HepG2 (cell line): ENCODE measurements at regions not wholly inside any gene's neighbourhood (a gene's known extent, or its start where the extent isn't known, plus 50 kb on each side); places are given as distances from the start of the nearest gene placed in this dataset.

Experiments used
- EZH2 ChIP-seq: conservative IDR thresholded peaks from 2 replicates; pipeline ENCODE4 v1.6.1; 2012; ENCODE audit warnings: mild to moderate bottlenecking, low read depth, low read length, moderate library complexity
- HMG20A ChIP-seq: IDR thresholded peaks from 2 replicates; pipeline ENCODE4 v1.6.1; 2016; ENCODE audit warnings: borderline replicate concordance
- SMARCE1 ChIP-seq: fragments of 450-650 bp; IDR thresholded peaks from 2 replicates; pipeline ENCODE4 v1.6.1; 2017; ENCODE audit warnings: borderline replicate concordance
- SMC3 ChIP-seq: IDR thresholded peaks from 2 replicates; pipeline ENCODE4 v1.6.1; 2011; ENCODE audit warnings: low read length, improper control_type of control experiment
- ZKSCAN1 ChIP-seq: fragments of 150-350 bp; IDR thresholded peaks from 2 replicates; pipeline ENCODE4 v1.6.1; 2014; ENCODE audit warnings: low read length
- ZNF282 ChIP-seq: fragments of 450-650 bp; IDR thresholded peaks from 2 replicates; pipeline ENCODE4 v1.6.1; 2018; ENCODE audit not compliant: partially characterized antibody
- ZNF788 ChIP-seq: sonication (generic); formaldehyde crosslinking; IDR thresholded peaks from 2 replicates; pipeline ENCODE4 v1.5.0; 2020; ENCODE audit warnings: mild to moderate bottlenecking, missing genetic modification reagents, borderline replicate concordance
- TF ChIP-seq, protein P1 (sequence below): sonication (generic); formaldehyde crosslinking; IDR thresholded peaks from 2 replicates; pipeline ENCODE4 v1.4.0; 2020; ENCODE audit warnings: missing genetic modification reagents, borderline replicate concordance

DNA sequence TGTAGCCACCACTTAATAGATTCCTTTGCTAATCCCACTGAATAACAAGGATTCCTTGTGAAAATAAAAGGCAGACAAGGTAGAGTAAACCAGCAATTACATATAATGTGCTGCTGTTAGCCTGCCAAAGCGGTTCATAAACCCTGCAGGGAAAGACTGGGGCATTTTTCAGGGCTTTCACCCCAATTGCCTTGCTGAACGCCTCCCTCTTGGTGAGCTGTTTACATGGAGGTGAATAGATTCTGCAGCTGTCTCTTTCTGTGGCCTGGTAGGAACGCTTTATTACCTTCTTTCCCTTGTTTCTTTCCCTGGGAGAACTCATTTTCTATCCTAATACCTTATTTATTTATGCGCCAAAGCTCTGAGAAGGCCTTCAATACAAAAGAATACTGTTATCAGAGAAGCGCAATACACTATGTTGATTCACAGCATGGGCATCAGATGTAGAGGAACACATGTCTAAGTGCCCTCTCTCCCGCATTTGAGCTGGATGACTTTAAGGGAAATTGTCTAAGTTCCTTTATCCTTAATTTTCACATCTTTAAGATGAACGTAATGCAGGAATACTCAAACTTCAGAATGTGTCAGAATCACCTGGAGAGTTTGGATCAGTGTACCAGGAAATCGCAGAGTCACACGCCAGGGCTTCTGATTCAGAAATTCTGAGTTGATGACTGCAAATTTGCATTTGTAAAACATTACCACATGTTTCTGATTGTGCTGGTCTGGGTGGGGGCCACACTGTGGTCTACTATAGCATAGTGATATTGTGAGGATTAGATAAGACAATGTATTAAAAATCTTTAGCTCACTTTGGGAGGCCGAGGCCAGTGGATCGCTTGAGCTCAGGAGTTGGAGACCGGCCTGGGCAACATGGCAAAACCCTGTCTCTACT, 1203.8 kb downstream of the SORCS3 start:
- TF ChIP-seq ZNF788 (CRISPR knock-in tag) (no peak), EZH2 (no peak), HMG20A (no peak), ZKSCAN1 (no peak), SMARCE1 (no peak), ZNF282 (no peak), SMC3 (no peak)
- TF ChIP-seq, protein P1, sequence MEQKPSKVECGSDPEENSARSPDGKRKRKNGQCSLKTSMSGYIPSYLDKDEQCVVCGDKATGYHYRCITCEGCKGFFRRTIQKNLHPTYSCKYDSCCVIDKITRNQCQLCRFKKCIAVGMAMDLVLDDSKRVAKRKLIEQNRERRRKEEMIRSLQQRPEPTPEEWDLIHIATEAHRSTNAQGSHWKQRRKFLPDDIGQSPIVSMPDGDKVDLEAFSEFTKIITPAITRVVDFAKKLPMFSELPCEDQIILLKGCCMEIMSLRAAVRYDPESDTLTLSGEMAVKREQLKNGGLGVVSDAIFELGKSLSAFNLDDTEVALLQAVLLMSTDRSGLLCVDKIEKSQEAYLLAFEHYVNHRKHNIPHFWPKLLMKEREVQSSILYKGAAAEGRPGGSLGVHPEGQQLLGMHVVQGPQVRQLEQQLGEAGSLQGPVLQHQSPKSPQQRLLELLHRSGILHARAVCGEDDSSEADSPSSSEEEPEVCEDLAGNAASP (CRISPR knock-in tag): no peak
